ENCODE measurements at regions not wholly inside any gene's neighbourhood (a gene's known extent, or its start where the extent isn't known, plus 50 kb on each side); places are given as distances from the start of the nearest gene placed in this dataset.

- H3K4me1 ChIP-seq (replicated peaks in 1 of 2): no peaks in the 10 kb centered on the region
- no peaks in the 10 kb centered on the region for H3K27me3 ChIP-seq
- H3K27ac ChIP-seq: peak overlapping the region in 1 of 5 donors; percentile 51
- intact Hi-C loops (cut with DNase I): no loop called here
- H3K4me3 ChIP-seq: no peak overlapping the region
- peak in 1 of 7 donors; percentile 13 for DNase-seq
- no peaks in the 10 kb centered on the region for H3K36me3 ChIP-seq (replicated peaks in 1 of 2)
- 88 to 95% (median 92%) methylated on average over 9 to 11 of the region's 11 CpGs for WGBS, 4 donors
- H3K9me3 ChIP-seq (replicated peaks in 1 of 3): no peaks in the 10 kb centered on the region
- TF ChIP-seq POLR2A (IDR thresholded peaks at IDR 0.05): no peak
- TF ChIP-seq, protein P1, sequence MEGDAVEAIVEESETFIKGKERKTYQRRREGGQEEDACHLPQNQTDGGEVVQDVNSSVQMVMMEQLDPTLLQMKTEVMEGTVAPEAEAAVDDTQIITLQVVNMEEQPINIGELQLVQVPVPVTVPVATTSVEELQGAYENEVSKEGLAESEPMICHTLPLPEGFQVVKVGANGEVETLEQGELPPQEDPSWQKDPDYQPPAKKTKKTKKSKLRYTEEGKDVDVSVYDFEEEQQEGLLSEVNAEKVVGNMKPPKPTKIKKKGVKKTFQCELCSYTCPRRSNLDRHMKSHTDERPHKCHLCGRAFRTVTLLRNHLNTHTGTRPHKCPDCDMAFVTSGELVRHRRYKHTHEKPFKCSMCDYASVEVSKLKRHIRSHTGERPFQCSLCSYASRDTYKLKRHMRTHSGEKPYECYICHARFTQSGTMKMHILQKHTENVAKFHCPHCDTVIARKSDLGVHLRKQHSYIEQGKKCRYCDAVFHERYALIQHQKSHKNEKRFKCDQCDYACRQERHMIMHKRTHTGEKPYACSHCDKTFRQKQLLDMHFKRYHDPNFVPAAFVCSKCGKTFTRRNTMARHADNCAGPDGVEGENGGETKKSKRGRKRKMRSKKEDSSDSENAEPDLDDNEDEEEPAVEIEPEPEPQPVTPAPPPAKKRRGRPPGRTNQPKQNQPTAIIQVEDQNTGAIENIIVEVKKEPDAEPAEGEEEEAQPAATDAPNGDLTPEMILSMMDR (IDR thresholded peaks at IDR 0.05): no peak
Observed at GRCh38 chr9:89554307-89555035, 50.3 kb upstream of the GADD45G start.

GRCh38 chr9:89553451-89554010 is 51.3 kb upstream of the GADD45G start:
- intact Hi-C loops (cut with DNase I): no loop called here
- DNase-seq: peak in 1 of 7 donors; percentile 40
- no peaks in the 10 kb centered on the region for H3K9me3 ChIP-seq (replicated peaks in 1 of 3)
- H3K4me1 ChIP-seq (replicated peaks in 1 of 2): no peaks in the 10 kb centered on the region
- no peaks in the 10 kb centered on the region for H3K27me3 ChIP-seq
- WGBS, 4 donors: 94 to 98% (median 96%) methylated on average over 3 to 6 of the region's 6 CpGs
- H3K36me3 ChIP-seq (replicated peaks in 1 of 2): no peaks in the 10 kb centered on the region
- no peak for TF ChIP-seq POLR2A (IDR thresholded peaks at IDR 0.05)
- TF ChIP-seq, protein P1 (IDR thresholded peaks at IDR 0.05): no peak
- no peak overlapping the region for H3K4me3 ChIP-seq
- peak overlapping the region in 1 of 5 donors; percentile 36 for H3K27ac ChIP-seq

- no peaks in the 10 kb centered on the region for H3K9me3 ChIP-seq (replicated peaks in 1 of 3)
- peak in 1 of 7 donors; percentile 39 for DNase-seq
- H3K36me3 ChIP-seq (replicated peaks in 1 of 2): no peaks in the 10 kb centered on the region
- H3K27me3 ChIP-seq: no peaks in the 10 kb centered on the region
- WGBS, 4 donors: 56 to 67% (median 64%) methylated on average over 9 of the region's 9 CpGs
- no peak overlapping the region for H3K27ac ChIP-seq
- intact Hi-C loops (cut with DNase I): no loop called here
- no peak for TF ChIP-seq POLR2A (IDR thresholded peaks at IDR 0.05)
- H3K4me1 ChIP-seq (replicated peaks in 1 of 2): no peaks in the 10 kb centered on the region
- no peak overlapping the region for H3K4me3 ChIP-seq
Observed at GRCh38 chr9:89550346-89550927, 52.5 kb upstream of the SEMA4D start.

DNA sequence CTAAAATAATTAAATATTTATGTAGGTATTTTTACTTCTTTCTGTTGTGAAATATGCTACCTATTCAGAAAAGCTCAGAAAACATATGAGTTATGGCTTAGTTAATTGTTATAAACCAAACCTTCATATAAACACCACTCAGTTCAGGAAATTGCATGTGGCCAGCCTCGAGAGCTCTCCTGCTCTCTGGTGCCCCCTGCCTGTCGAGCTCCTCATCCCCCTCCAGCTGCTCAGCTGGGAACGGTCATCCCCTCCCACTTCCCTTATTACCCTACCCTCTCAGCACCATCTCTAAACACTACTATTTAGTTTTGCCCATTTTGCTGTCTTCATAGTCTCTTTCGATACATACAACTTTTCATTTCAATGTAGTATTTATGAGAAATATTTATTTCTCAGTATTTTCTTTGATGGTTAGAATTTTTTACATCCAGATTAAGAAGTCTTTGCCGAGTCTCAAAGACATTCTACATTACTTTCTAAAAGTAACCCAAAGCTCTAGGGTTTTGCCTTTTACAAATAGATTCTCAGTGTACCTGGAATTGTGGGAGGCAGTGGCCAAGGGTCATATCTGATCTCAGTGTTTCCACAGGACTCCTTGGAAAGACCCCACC is 51.2 kb upstream of the SEMA4D start:
- intact Hi-C loops (cut with DNase I): loop anchor here (10.0 kb wide), 5 partner anchors 64 to 224 kb away; no protein-coding TSS in a partner anchor
- TF ChIP-seq, protein P1 (IDR thresholded peaks at IDR 0.05): peak; percentile 84 to 97 (median 92)
- no peak for TF ChIP-seq POLR2A (IDR thresholded peaks at IDR 0.05)
- DNase-seq: peak; percentile 67 to 90 (median 84)

More for the DNA sequence above, 51.2 kb upstream of the SEMA4D start:
- Histone ChIP-seq H3K9me3 (replicated peaks in 1 of 3) (no peaks in the 10 kb centered on the region), H3K27me3 (no peaks in the 10 kb centered on the region), H3K4me1 (replicated peaks in 1 of 2) (no peaks in the 10 kb centered on the region), H3K27ac (no peak overlapping the region), H3K4me3 (no peak overlapping the region), H3K36me3 (replicated peaks in 1 of 2) (no peaks in the 10 kb centered on the region)
- WGBS, 4 donors: 22 to 27% (median 26%) methylated on average over 5 of the region's 5 CpGs

All from adrenal gland (tissue), 9 donors.